ENCODE measurements at regions not wholly inside any gene's neighbourhood (a gene's known extent, or its start where the extent isn't known, plus 50 kb on each side); places are given as distances from the start of the nearest gene placed in this dataset.

DNA sequence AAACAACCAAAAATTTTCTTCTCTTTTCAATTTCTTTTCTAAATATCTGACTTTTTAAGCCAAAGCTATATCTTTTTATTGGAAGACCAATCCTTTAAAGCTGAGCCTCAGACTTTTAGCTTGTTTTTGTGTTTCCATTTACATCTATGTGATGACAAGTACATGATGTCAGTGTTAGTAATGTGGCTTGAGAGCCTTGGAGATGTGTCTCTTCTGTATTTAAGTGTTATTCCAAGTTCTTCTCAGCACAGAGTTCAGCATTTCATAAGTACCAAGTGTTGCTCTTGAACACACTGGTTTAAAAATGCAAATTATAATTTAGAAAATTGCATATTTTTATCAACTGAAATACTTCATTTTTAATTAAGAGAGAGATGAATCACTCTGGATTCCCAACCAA lies 948.9 kb upstream of the FLRT2 start:
- no peak for TF ChIP-seq POLR2A (IDR thresholded peaks at IDR 0.05)
- TF ChIP-seq, protein P1, sequence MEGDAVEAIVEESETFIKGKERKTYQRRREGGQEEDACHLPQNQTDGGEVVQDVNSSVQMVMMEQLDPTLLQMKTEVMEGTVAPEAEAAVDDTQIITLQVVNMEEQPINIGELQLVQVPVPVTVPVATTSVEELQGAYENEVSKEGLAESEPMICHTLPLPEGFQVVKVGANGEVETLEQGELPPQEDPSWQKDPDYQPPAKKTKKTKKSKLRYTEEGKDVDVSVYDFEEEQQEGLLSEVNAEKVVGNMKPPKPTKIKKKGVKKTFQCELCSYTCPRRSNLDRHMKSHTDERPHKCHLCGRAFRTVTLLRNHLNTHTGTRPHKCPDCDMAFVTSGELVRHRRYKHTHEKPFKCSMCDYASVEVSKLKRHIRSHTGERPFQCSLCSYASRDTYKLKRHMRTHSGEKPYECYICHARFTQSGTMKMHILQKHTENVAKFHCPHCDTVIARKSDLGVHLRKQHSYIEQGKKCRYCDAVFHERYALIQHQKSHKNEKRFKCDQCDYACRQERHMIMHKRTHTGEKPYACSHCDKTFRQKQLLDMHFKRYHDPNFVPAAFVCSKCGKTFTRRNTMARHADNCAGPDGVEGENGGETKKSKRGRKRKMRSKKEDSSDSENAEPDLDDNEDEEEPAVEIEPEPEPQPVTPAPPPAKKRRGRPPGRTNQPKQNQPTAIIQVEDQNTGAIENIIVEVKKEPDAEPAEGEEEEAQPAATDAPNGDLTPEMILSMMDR (IDR thresholded peaks at IDR 0.05), result no peak
